Left ventricle myocardium superior (tissue), 1 donor: ENCODE measurements at regions not wholly inside any gene's neighbourhood (a gene's known extent, or its start where the extent isn't known, plus 50 kb on each side); places are given as distances from the start of the nearest gene placed in this dataset.
A peak's percentile ranks its signal among the peaks of the same experiment; 100 is the strongest.

Experiments used
- ATAC-seq: fragments of 200-7000 bp; cut with Tn5 transposase; one replicate; pipeline ENCODE4 v1.9.1; 2020; ENCODE audit warnings: mild to moderate bottlenecking, moderate library complexity
- DNase-seq: peaks from one replicate; pipeline ENCODE4 v3.0.0-alpha.2; 2020
- intact Hi-C: fragments of 100-400 bp; cut with micrococcal nuclease; formaldehyde crosslinking; loops from one replicate; pipeline ENCODE4 v1.11.0; 2022
- donor health status: DM: no; HTN: yes; CAD: no; lungs with severe emphysema.

DNA sequence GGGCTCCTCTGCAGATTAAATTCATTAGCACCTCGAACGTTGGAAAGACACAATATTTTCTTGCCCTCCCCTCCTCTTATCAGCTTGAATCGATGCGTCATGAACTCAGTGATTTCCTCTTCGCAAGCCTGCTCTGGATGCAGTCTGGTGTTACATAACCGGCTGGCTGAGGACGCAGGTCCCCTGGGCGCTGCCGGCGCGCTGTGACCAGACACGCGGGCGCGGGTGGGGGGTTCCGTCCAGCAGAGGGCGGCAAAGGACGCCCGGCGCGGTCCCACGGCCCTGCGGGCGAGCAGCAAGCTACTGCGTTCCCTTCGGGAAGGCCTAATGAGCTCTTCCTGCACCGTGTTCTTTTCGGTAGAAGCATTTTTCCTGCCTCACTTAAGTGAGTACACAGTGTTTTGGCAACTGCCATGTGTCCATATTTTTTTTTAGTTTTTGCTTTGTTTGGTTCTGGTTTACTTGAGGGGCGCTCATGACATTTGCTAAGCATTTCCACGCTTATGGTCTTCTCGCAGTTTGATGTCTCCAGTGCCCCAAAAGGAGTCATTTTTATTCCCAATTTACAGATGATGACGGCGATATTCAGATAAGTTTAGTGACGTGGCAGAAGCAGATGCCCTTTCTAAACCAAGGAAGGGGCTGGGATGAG is 112.2 kb upstream of the MBNL2 start:
- peak; percentile 96 for DNase-seq
- intact Hi-C loops, result loop anchor here (5.0 kb wide), 2 partner anchors 102 to 247 kb away; no protein-coding TSS in a partner anchor
- ATAC-seq, result peak; percentile 98

DNA sequence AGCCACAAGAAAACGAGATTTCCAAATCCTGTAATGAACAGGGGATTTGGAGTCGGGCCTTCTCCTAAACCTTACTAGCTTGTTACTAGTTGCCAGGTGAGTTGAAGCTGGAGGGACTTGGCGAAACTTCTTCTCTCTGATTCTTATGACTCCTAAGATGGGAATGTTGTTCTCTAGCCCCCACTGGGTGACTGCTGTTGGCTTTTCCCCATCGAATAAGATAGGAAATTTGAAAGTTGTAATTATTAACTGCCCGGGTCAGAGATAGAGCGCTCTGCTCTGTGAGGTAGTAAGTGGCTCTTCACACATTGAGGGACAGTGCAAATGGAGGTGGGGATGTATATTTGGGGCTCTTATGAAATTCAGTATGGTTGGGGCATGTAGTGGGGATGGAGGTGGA is 111.2 kb upstream of the MBNL2 start:
- no peak for DNase-seq
- intact Hi-C loops, result loop anchor here (5.0 kb wide), 2 partner anchors 101 to 246 kb away; no protein-coding TSS in a partner anchor
- no peak for ATAC-seq

DNA sequence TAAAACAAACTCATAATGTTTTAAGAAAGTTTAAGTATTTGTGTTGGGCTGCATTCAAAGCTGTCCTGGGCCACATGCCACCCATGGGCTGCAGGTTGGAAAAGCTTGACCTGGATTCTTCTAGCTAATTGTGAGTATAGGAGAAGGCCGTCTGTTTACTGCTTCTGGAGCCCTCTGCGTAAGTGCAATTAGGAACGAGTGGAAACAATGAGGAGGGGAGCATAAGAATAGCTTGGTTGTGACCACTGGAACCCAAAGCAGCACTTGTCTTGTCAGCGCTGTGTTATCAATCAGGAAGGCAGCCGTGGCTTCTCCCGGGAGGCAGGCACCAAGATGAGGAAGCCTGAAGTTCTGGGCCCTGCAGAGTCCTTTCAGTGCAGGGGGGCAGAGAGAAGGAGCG is 110.4 kb upstream of the MBNL2 start:
- no peak for DNase-seq
- ATAC-seq, result no peak
- intact Hi-C loops, result loop anchor here (5.0 kb wide), 2 partner anchors 101 to 246 kb away; no protein-coding TSS in a partner anchor

DNA sequence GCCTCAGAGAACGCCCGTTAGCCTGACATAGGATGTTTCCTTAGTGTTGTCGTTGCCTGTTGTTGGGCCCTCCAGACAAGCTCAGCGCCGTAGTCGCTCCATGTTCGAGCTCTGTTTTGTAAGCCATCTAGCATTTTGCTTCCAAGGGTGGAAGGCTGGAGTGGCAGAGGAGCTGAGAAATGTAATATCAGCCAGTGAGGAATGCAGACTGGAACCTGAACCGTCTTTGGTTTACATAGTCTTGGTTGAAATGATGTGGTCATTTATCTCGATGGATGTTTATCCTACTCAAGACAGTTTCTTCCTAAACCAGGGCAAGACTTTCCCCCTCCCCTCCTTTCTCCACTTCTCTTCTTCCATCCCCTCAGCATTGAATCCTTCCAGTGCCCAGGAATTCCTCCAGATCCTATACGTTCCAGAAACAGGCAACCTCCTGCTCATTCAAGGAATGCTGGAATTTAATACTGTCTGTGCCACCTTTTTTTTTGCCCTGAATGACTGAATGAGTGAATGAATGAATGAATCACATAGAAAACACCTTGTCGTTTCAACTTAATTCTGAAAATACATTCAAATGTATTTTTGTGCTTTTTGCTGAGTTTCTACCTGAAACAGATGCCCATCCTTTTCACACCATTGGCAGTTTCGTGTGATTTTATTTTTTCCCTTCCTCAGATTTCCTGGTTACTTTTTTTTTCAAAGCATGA is 109.5 kb upstream of the MBNL2 start:
- no peak for DNase-seq
- intact Hi-C loops, result loop anchor here (5.0 kb wide), 2 partner anchors 100 to 245 kb away; no protein-coding TSS in a partner anchor
- no peak for ATAC-seq

DNA sequence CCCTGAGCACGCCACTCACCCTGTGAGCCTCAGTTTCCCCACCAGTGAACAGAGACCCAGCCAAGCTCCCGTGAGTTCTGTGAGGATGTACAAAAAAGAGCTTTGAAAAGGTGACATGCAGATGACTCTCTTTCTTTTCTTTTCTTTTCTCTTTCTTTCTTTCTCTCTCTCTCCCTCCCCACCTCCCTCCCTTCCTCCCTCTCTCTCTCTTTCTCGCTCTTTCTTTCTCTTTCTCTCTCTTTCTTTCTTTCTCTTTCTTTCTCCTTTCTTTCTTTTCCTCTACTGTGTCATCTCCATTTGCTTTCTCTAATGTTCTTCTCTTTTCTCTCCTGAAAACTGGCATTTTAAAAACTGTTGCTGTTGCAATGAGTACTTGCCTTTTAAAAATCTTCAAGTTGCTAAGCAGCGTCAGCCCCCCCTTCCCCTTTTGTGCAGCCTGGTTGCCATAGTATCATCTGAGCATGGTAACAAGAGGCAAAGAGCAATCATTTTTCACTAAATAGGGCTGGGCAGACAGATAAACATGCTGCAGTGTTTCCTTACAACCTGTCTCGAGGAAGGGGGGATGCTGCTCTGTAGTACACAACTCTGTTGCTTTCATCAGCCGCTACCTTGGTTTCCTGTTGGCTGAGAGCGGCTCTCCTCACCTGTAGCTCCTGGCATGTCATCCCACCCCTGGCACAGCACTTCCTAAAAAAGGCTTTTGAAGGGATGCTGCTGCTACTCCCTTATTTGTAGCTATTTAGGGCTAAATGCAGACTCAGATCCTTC is 108.7 kb upstream of the MBNL2 start:
- no peak for DNase-seq
- intact Hi-C loops, result loop anchor here (5.0 kb wide), 2 partner anchors 99 to 244 kb away; no protein-coding TSS in a partner anchor
- ATAC-seq, result no peak

DNA sequence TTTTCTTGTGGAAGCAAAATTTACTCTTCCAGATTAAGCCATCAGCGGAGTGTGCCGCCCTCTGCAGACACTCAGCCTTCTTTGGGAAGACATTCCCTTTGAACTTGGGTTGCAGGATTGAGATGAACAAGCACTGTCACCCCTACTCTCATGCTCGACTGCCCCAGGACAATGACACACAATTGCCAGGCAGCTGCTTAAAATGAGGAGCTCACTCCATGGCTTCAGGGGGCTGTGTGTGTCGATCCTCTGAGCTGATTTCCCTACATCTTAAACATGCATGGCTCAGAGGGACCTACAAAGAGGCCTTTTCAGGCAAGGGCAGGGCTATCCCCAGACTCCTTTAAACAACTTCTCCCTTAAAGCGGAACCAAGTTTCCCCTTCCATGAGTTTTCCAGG is 107.5 kb upstream of the MBNL2 start:
- DNase-seq (no peak), ATAC-seq (no peak)
- intact Hi-C loops, result loop anchor here (5.0 kb wide), 3 partner anchors 98 to 243 kb away; no protein-coding TSS in a partner anchor

DNA sequence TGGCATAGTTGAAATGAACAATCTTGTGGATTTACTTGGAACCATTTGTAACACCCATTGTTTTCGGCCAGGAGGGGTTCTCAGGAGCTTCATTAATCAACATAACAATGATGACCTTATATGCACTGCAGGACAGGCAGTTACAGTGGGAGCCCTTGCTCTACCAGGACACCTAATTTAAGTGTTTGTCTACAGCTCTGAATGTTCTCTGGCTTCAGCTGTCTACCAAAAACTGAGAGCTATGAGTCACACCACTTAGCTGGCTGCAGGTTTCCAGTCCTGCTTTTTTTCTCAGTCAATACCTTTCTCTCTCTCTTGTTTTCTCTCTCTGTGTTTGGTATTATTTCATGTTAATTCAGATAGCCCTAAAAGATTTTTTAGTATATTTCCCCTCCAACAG is 105.4 kb upstream of the MBNL2 start:
- ATAC-seq (peak; percentile 90), DNase-seq (no peak)
- intact Hi-C loops, result loop anchor here (5.0 kb wide), 1 partner anchor 226 kb away; no protein-coding TSS in a partner anchor

DNA sequence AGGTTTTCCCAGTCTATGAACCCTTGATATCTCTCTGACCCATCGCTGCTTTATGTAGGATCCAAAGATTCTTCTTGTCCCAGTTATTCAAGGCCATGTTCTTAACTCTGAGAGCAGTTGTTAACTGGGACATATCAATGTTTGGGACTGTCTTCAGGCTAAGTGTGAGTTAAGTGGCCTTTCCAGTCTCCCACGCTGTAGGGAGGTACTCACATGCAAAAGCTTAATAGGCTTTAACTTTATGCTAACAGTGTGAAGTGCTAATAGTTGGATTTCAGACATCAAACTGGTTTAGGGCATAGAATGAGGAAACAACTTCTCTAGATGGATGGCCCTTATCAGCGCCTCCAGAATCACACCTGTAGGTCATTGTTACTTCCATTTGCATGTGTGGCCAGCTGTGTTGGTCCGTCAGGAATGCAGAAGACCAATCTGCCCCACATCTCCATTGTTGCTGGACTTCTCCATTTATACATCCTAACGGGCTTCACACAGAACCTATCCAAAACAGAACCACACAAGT is 104.7 kb upstream of the MBNL2 start:
- DNase-seq, result no peak
- intact Hi-C loops, result loop anchor here (5.0 kb wide), 1 partner anchor 225 kb away; no protein-coding TSS in a partner anchor
- peak; percentile 35 for ATAC-seq

DNA sequence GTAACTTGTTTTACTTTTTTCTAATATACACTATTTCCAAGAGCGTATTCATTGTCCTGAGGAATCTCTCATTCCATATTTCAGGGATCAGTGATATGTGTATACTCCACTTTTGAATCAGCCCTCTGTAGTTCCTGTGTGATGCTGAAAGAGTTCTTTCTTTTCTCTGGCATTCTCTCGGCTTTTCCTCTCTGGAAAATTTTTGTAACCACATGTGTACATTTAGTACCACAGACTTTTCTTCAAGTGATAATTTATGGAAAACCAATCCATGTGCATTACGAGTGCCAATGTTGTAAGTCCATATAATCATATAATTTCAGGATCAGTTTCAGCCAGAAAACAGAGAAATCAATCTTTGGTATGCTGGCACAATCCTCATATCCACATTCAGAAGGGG is 102.2 kb upstream of the MBNL2 start:
- DNase-seq (no peak), ATAC-seq (no peak)
- intact Hi-C loops, result loop anchor here (5.0 kb wide), 1 partner anchor 222 kb away; no protein-coding TSS in a partner anchor

DNA sequence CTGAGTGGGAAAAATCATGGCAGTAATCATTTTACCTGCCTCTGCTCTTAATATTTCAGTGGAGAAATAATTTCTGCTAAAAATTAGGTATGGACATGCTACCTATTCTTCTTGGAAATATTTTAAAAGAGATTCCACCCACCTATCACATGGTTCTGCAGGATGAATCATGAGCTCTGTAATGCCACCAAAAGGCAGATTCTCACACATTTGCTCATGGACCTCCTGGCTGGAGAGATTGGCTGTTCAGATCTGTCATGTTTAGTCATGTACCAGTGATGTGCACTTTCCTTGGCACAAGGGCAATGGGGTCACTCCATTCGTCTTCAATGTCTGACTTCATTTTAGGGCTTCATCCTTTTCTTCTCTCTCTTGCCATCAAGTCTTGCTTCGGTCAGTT is 101.8 kb upstream of the MBNL2 start:
- DNase-seq (no peak), ATAC-seq (no peak)
- intact Hi-C loops, result no loop called here

DNA sequence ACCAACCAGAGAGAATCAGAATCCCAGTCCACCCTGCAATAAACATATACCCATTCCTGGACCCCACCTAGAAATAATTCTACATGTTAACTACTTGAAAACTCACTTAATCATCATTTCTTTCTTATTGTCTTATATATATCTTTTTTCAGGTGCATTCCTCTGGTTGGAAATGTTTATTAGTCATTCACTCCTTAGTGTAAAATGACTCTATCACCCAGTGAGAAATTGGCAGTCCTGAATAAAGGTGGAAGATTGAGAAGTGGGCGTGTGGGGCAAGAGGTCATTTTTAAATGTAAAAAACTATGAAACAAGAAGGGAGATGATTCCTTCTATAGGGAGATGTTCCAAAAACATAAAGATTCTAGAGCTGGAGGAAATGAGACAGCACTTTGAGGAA is 101.2 kb upstream of the MBNL2 start:
- no peak for ATAC-seq
- DNase-seq, result no peak
- intact Hi-C loops, result no loop called here

DNA sequence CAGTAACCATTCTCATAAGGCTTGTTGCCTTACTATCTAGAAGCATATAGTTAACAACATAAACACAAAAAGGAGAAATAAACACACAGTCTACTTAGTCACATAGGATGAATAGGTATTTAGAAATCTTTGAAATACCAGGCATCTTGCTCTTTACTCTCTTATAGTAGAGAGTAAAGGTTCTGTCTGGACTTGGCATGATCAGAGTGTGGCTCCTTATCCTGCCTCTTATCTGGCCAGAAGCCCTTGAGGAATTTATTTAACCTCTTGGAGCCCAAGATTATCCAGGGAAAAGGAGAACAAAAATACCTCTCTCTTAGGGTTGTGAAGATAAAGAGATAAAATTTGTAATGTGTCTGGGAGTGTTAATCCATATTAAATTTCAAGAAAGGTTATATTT is 100.2 kb upstream of the MBNL2 start:
- intact Hi-C loops, result no loop called here
- no peak for DNase-seq
- no peak for ATAC-seq

DNA sequence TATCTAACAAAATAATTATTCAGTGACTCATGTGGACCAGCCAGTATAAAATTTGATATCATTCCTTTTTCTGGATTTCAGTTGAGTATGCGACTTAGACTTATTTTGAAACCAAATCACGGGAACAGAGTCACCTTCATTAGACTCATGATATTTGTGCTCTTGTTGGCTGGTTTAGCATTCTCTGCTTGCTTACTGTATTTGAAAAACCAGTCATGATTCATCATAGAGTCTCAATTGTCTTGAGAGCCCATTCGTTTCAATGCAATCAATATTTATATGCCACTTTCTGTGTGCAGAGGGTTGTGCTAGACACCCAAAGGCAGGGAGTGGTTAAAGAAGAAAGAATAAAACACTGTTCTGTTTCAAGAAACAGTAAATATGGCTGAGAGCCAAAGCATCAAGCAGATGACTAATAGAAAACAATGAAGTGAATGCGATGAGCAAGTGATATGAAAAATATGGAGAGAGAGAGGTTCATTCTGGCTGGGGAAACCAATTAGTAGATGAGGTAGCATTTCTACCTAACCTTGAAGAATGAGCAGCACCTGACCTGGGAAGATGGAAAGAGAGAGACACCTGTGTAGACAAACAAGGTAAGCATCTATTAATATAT is 99.6 kb upstream of the MBNL2 start:
- DNase-seq, result no peak
- intact Hi-C loops, result no loop called here
- ATAC-seq, result no peak

DNA sequence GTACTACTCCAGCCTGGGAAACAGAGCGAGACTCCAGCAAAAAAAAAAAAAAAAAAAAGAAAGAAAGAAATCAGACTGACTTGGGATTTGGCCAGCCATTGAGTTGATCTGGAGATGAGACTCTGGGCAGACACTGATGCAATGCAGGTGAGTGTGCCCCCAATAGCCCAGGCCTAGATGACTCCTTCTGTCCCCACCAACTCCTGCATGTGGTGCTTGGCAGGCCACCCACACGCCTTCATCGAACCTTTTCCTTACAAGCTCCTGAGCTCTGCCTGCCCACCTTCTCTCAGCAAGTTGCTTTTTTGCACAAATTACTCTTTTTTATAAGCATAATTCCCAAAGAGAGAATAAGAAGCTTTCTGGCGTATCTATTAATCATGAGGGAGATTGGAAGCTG is 97.9 kb upstream of the MBNL2 start:
- ATAC-seq (no peak), DNase-seq (no peak)
- intact Hi-C loops, result no loop called here

DNA sequence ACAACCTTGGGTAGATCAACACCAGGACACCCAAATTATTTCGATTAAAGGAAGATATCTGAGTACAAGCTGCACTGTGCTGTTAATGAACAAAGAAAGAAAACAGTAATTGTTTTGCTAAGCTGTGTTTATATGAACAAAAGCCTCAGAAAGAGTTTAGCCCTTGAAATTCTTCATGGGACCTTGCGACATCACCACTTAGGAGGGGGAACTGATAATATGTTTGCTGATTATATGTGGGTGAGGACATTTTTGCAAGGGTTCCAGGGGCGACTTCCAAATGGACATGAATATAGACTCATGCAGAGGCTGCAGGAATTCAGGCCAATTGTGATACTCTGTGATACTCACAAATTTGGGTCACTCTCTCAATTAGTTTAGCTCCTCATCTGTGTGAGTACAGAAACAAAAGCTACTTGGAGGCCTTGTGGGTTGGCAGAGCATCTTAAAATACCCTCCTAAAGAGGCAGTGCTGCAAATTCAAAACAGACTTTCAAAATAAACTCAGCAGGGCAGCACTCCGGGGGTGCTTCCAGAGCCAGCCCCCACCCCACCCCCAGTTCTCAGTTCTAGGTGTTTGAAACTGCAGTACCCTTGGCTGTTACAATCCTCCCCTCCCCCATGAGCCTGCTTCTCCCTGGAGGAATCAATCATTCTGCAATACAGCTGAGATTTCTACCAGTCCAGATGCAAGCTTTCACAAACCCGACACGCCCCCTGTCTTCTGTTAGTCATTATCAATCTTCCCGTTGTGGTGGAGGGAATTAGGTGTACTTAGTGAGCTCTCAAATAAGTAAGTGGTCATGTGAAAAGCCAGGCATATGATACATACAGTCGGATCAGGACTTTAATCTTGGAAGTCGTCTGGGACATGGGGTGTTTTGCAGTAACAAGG is 97.0 kb upstream of the MBNL2 start:
- ATAC-seq (peak; percentile 80), DNase-seq (peak; percentile 33)
- intact Hi-C loops, result no loop called here

DNA sequence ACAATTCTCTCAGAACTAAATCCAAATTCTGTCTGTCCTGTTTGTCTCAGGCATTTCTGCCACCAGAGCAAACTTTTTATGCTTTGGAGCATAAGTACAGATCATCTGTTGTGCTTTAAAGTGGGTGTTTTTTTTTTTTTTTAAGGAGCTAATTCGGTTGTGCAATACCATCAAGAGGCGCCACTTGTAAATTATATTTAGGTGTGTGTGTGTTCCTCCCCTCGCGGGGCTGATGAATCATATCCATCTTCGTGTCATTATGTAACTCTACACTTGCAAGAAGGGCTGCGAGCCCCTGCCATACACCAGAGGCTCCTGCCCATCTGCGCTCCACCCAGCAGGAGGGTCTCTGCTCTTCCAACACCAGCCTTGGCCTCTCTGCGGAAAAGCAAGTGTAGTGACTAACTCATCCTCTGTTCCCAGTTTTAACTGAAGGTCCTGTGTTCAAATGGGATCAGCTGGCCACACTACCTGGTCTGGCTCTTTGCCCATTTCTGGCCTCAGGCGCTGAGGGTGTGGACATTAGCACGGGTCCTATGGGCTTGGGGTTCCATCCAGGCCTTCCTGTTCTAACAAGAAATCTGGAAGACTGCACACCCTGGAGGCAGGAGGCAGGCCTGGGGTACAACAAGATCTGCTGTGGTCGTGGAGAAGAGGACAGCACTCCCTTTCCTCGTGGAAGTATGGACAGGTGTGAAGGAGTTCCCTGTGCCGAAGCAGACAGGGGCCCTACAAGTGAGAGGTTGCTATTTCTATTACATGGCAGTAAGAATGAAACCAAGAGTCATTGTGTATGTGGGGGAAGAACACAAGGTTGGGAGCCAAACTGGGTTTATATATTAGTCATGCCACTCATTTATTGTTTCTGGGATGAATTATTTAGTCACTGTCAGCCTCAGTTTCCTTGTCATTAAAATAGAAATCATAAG is 96.1 kb upstream of the MBNL2 start:
- ATAC-seq, result peak; percentile 87
- peak; percentile 51 for DNase-seq
- intact Hi-C loops, result no loop called here

DNA sequence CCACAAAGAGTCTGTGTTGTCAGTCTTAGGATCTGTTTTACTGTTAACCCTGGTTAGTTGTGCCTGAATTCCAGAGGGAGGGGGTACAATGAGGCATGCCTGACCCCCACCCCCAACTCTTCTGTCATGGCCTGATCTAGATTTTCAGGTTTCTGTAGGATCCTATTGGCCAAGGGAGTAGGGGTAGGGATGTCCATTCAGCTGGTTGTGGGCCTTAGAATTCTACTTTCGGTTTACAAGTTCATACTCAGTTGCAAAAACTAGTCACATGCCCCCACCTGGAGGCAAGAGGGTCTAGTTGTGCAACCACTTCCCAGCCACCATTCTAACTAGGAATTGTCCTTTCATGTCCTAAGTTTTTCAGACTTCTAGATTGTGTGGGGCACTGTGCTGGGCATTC is 94.3 kb upstream of the MBNL2 start:
- no peak for ATAC-seq
- DNase-seq, result no peak
- intact Hi-C loops, result no loop called here
